H9 (cell line): ENCODE measurements at regions not wholly inside any gene's neighbourhood (a gene's known extent, or its start where the extent isn't known, plus 50 kb on each side); places are given as distances from the start of the nearest gene placed in this dataset.

Experiments
- DNase-seq: peaks from one replicate; pipeline ENCODE4 v3.0.0-alpha.2; 2017
- H2AFZ ChIP-seq: one replicate; pipeline ENCODE4 v1.6.1; 2013; ENCODE audit warnings: mild to moderate bottlenecking, low read length, control low read depth, moderate library complexity
- H2AK5ac ChIP-seq: 2 replicates; pipeline ENCODE4 v1.6.1; 2013; ENCODE audit warnings: low read length, control low read depth, mixed read lengths; ENCODE audit not compliant: insufficient read length
- H2BK120ac ChIP-seq: one replicate; pipeline ENCODE4 v1.6.1; 2013; ENCODE audit warnings: low read depth, mild to moderate bottlenecking, low read length, control low read depth, inconsistent platforms; ENCODE audit not compliant: poor library complexity, severe bottlenecking
- H2BK12ac ChIP-seq: 2 replicates; pipeline ENCODE4 v1.6.1; 2013; ENCODE audit warnings: low read length, control low read depth, mixed read lengths, low read depth; ENCODE audit not compliant: insufficient read length
- H2BK15ac ChIP-seq: 2 replicates; pipeline ENCODE4 v1.6.1; 2013; ENCODE audit warnings: low read depth, low read length, control low read depth
- H2BK20ac ChIP-seq: one replicate; pipeline ENCODE4 v1.6.1; 2013; ENCODE audit warnings: low read depth, mild to moderate bottlenecking, low read length, control low read depth, inconsistent platforms; ENCODE audit not compliant: poor library complexity, severe bottlenecking
- H2BK5ac ChIP-seq: 2 replicates; pipeline ENCODE4 v1.6.1; 2013; ENCODE audit warnings: low read length, control low read depth, mixed read lengths; ENCODE audit not compliant: insufficient read length
- H3K14ac ChIP-seq: 2 replicates; pipeline ENCODE4 v1.6.1; 2013; ENCODE audit warnings: low read length, control low read depth; ENCODE audit not compliant: insufficient read depth
- H3K18ac ChIP-seq: 2 replicates; pipeline ENCODE4 v1.6.1; 2013; ENCODE audit warnings: low read depth, mild to moderate bottlenecking, mixed read lengths, low read length, control low read depth; ENCODE audit not compliant: insufficient read length
- H3K23ac ChIP-seq: 2 replicates; pipeline ENCODE4 v1.6.1; 2013; ENCODE audit warnings: low read length, control low read depth, mixed read lengths, low read depth; ENCODE audit not compliant: insufficient read length
- H3K23me2 ChIP-seq: 2 replicates; pipeline ENCODE4 v1.6.1; 2013; ENCODE audit warnings: low read depth, mild to moderate bottlenecking, mixed read lengths, low read length, control low read depth; ENCODE audit not compliant: insufficient read length, poor library complexity, severe bottlenecking
- H3K27ac ChIP-seq: 2 replicates; pipeline ENCODE4 v1.5.1; 2013; ENCODE audit warnings: low read length, control low read depth, mixed read lengths, low read depth; ENCODE audit not compliant: insufficient read length
- H3K27me3 ChIP-seq: 2 replicates; pipeline ENCODE4 v1.6.1; 2013; ENCODE audit warnings: low read length, control low read depth, inconsistent platforms; ENCODE audit not compliant: insufficient read depth
- H3K4ac ChIP-seq: 2 replicates; pipeline ENCODE4 v1.6.1; 2013; ENCODE audit warnings: low read depth, mild to moderate bottlenecking, control low read depth, inconsistent platforms, low read length, moderate library complexity
- H3K4me1 ChIP-seq: 2 replicates; pipeline ENCODE4 v1.6.1; 2013; ENCODE audit warnings: low read length, control low read depth, inconsistent platforms; ENCODE audit not compliant: insufficient read depth
- H3K4me2 ChIP-seq: 2 replicates; pipeline ENCODE4 v1.6.1; 2013; ENCODE audit warnings: low read length, control low read depth, mixed read lengths; ENCODE audit not compliant: insufficient read length, insufficient read depth
- H3K56ac ChIP-seq: 2 replicates; pipeline ENCODE4 v1.6.1; 2013; ENCODE audit warnings: low read depth, mild to moderate bottlenecking, mixed read lengths, low read length, control low read depth; ENCODE audit not compliant: insufficient read length
- H3K79me1 ChIP-seq: 2 replicates; pipeline ENCODE4 v1.6.1; 2013; ENCODE audit warnings: low read depth, mild to moderate bottlenecking, moderate library complexity, low read length, control low read depth, inconsistent platforms; ENCODE audit not compliant: insufficient read depth, poor library complexity, severe bottlenecking
- H3K79me2 ChIP-seq: 2 replicates; pipeline ENCODE4 v1.6.1; 2013; ENCODE audit warnings: low read length, control low read depth, inconsistent platforms; ENCODE audit not compliant: insufficient read depth
- H3K9ac ChIP-seq: 2 replicates; pipeline ENCODE4 v1.6.1; 2013; ENCODE audit warnings: low read length, control low read depth, mixed read lengths; ENCODE audit not compliant: insufficient read length; ENCODE audit errors: extremely low read depth
- H3K9me3 ChIP-seq: one replicate; pipeline ENCODE4 v1.6.1; 2013; ENCODE audit warnings: low read depth, low read length, inconsistent platforms; ENCODE audit not compliant: control insufficient read depth
- H3T11ph ChIP-seq: one replicate; pipeline ENCODE4 v1.6.1; 2013; ENCODE audit warnings: mild to moderate bottlenecking, low read length, control low read depth, inconsistent platforms
- H4K20me1 ChIP-seq: one replicate; pipeline ENCODE4 v1.6.1; 2013; ENCODE audit not compliant: control insufficient read depth, insufficient read length, insufficient read depth
- H4K5ac ChIP-seq: 2 replicates; pipeline ENCODE4 v1.6.1; 2013; ENCODE audit warnings: low read depth, mild to moderate bottlenecking, mixed read lengths, low read length, control low read depth; ENCODE audit not compliant: insufficient read length
- H4K8ac ChIP-seq: replicated peaks from 2 replicates; pipeline ENCODE4 v1.6.1; 2013; ENCODE audit warnings: low read length, control low read depth, mixed read lengths, low read depth; ENCODE audit not compliant: insufficient read length
- H4K91ac ChIP-seq: 2 replicates; pipeline ENCODE4 v1.6.1; 2013; ENCODE audit warnings: low read depth, mild to moderate bottlenecking, moderate library complexity, mixed read lengths, low read length, control low read depth; ENCODE audit not compliant: insufficient read length
- H3K27ac Mint-ChIP-seq, 3 experiments: 2 replicates in 2 of 3; 3 replicates in 1 of 3; pipeline ENCODE4 v1.8.0; 2020 to 2021; ENCODE audit warnings: mixed read lengths in 3 of 3, mild to moderate bottlenecking in 1 of 3, moderate library complexity in 1 of 3
- H3K27me3 Mint-ChIP-seq: 2 replicates; pipeline ENCODE4 v1.8.0; 2021; ENCODE audit warnings: low read depth, mild to moderate bottlenecking, moderate library complexity, mixed read lengths
- H3K36me3 Mint-ChIP-seq, 3 experiments: 2 replicates in 2 of 3; 3 replicates in 1 of 3; pipeline ENCODE4 v1.8.0; 2020 to 2021; ENCODE audit warnings: low read depth in 3 of 3, mixed read lengths in 3 of 3; ENCODE audit not compliant: insufficient read depth in 1 of 3
- H3K4me1 Mint-ChIP-seq, 2 experiments: 2 replicates each; pipeline ENCODE4 v1.8.0; 2020; ENCODE audit warnings: mixed read lengths in 2 of 2
- H3K4me3 Mint-ChIP-seq, 2 experiments: 2 replicates in 1 of 2; 3 replicates in 1 of 2; pipeline ENCODE4 v1.8.0; 2020 to 2021; ENCODE audit warnings: mild to moderate bottlenecking in 2 of 2, mixed read lengths in 2 of 2, moderate library complexity in 1 of 2
- H3K9me3 Mint-ChIP-seq, 2 experiments: 2 replicates in 1 of 2; 3 replicates in 1 of 2; pipeline ENCODE4 v1.8.0; 2020; ENCODE audit warnings: mild to moderate bottlenecking in 2 of 2, mixed read lengths in 2 of 2, moderate library complexity in 1 of 2
- CTCF ChIP-seq: fragments of 200-600 bp; sonication (generic); conservative IDR thresholded peaks from 3 replicates; pipeline ENCODE4 v1.8.0; 2021; ENCODE audit warnings: antibody characterized with exemption, mild to moderate bottlenecking
- WGBS: extraction: QIAGEN DNeasy Blood & Tissue Kit; methylation state at CpG from one replicate; pipeline ENCODE4 v1.1.7; 2013; ENCODE audit warnings: missing lambda C conversion rate, low lambda C conversion rate, mixed read lengths; ENCODE audit not compliant: insufficient read length; ENCODE audit errors: extremely low coverage; 5-methylcytosine and 5-hydroxymethylcytosine counted together

- Histone ChIP-seq H3K9me3 (no peaks in the 10 kb centered on the region), H3K56ac (no peak overlapping the region), H4K20me1 (no peaks in the 10 kb centered on the region), H3K4me1 (peaks cover 4% of the 10 kb centered on the region; the same call in 1 of the 2 replicates), H2BK12ac (no peak overlapping the region), H3K4me2 (no peak overlapping the region), H3K18ac (no peak overlapping the region), H2BK5ac (no peak overlapping the region), H4K91ac (no peak overlapping the region), H3K27ac (no peak overlapping the region), H3K14ac (no peak overlapping the region), H2AFZ (no peak overlapping the region), H2BK20ac (no peak overlapping the region), H3K4ac (no peak overlapping the region), H4K8ac (no peak overlapping the region), H3T11ph (no peak overlapping the region), H3K23ac (no peak overlapping the region), H3K9ac (no peak overlapping the region), H3K27me3 (no peaks in the 10 kb centered on the region), H3K23me2 (no peaks in the 10 kb centered on the region), H2BK120ac (no peak overlapping the region), H2AK5ac (no peak overlapping the region), H2BK15ac (no peak overlapping the region), H3K79me1 (no peaks in the 10 kb centered on the region), H4K5ac (no peak overlapping the region), H3K79me2 (no peaks in the 10 kb centered on the region)
- no peaks in the 10 kb centered on the region; a peak in 1 of 7 replicates for H3K36me3 Mint-ChIP-seq
- H3K27me3 Mint-ChIP-seq = peaks cover 8% of the 10 kb centered on the region
- no peak for DNase-seq
- no CpG with 5 or more reads among the region's 7 CpGs for WGBS
- H3K27ac Mint-ChIP-seq = no peak overlapping the region
- H3K9me3 Mint-ChIP-seq = no peaks in the 10 kb centered on the region
- H3K4me3 Mint-ChIP-seq = no peak overlapping the region
- H3K4me1 Mint-ChIP-seq = peaks cover 29 to 30% of the 10 kb centered on the region in 2 experiments
- no peak for TF ChIP-seq CTCF
These were observed 94.6 kb downstream of the TMEM30B start for GRCh38 chr14:61186341-61187195.
